Stimulated activated naive CD4-positive, alpha-beta T cell treated with Interleukin-2 at 50 U/mL for 16 hours (primary cell): ENCODE measurements at regions not wholly inside any gene's neighbourhood (a gene's known extent, or its start where the extent isn't known, plus 50 kb on each side); places are given as distances from the start of the nearest gene placed in this dataset.
"Not testable (repeated sequence)": the region's sequence is repeated elsewhere in the genome, so short reads cannot be mapped to it uniquely, and the experiment has no call there.

Experiments
- DNase-seq: peaks from one replicate; lab custom pipeline; 2025; lab: John Stamatoyannopoulos, UW

DNA sequence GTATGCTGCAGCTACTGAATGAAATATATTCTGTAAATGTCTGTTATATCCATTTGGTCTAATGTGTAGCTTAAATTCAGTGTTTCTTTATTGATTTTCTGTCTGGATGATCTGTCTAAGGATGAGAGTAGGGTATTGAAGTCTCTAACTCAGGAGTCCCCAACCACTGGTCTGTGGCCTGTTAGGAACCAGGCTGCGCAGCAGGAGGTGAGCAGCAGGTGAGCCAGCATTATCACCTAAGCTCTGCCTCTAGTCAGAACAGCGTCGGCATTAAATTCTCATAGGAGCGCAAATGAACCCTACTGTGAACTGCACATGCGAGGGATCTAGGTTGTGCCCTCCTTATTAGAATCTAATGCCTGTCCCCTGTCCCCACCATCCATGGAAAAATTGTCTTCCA, 329.7 kb upstream of the RGS6 start:
- no peak for DNase-seq

DNA sequence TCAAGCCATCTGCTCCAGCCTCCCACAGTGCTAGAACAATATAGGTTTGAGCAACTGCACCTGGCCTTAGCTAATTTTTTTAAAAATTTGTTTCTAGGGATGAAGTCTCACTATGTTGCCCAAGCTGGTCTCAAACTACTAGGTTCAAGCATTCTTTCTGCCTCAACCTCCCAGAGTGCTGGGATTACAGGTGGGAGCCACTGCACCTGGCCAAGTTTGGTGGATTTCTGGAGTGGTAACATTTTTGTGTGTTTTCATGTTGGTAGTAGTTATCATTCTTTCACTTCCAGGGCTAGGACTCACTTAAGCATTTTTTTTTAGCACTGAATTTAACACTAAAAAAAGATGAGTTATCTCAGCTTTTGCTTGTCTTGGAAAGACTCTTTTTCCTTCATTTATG, 328.0 kb upstream of the RGS6 start:
- no peak for DNase-seq

DNA sequence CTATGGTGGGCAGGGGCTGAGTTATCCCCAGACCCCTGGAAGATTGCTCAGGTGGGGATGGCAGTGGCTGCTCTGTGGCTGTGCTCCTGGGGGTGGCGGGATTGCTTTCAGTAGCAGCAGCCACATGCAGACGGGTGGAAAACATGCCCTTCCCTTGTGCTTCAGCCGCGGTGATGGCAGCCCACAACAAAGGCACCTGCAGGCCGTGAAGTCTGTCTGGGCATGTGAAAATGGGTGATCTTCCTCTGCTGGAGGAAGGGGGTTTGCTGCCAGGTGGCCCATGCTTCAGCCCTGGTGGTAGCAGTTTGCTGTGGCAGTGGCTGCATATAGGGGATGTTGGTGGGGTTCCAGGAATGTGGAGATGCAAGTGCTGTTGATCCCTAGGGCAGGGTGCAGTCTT, 326.2 kb upstream of the RGS6 start:
- no peak for DNase-seq

- DNase-seq, result no peak
These were observed 325.7 kb upstream of the RGS6 start for GRCh38 chr14:71606575-71606974.

GRCh38 chr14:71607056-71607455, 325.2 kb upstream of the RGS6 start:
- no peak for DNase-seq

- no peak for DNase-seq
These were observed 322.1 kb upstream of the RGS6 start for GRCh38 chr14:71610149-71610548.

- DNase-seq, result no peak
These were observed 321.4 kb upstream of the RGS6 start for GRCh38 chr14:71610797-71611196.

- no peak for DNase-seq
These were observed 319.1 kb upstream of the RGS6 start for GRCh38 chr14:71613168-71613567.

- no peak for DNase-seq
These were observed 316.2 kb upstream of the RGS6 start for GRCh38 chr14:71616013-71616412.

GRCh38 chr14:71618047-71618446, 314.2 kb upstream of the RGS6 start:
- DNase-seq, result no peak

- no peak for DNase-seq
These were observed 313.5 kb upstream of the RGS6 start for GRCh38 chr14:71618716-71619115.

DNA sequence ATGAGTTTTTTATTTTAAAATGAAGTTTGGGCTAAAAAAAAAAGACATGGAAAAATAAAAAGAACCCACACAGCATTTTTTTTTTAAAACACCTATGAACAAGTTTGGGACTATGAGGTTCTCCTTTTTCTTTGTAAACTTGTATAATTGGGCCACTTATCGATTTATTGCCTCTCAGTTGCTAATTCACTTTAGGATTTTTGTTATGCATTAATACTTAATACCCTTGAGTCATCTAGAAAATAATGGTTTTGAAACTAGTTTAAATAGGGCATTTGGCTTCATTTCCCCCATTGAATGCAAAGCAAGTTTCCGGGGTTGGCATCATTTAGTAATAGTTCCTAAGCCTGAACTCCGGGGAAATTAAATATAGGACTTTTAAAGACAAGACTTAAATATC, 312.8 kb upstream of the RGS6 start:
- DNase-seq, result no peak

- no peak for DNase-seq
These were observed 311.8 kb upstream of the RGS6 start for GRCh38 chr14:71620401-71620800.

DNA sequence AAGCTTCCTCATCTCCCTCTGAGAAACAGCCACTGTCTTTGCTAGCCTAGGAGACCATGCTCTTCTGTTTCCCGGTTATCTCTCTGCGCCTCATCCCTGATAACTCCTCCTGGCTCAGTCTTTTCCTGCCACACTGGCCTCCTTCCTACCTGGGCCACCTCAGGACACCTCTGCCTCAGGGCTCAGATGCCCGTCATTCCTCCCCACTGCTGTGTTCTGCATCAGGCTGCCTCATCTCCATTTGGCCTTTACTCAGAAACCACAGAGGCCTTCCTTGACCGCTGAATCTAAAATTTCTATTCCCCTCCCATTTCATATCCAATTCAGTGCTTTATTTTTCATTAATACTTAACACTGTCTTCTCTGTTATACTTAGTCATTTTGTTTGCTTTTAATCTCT, 311.0 kb upstream of the RGS6 start:
- DNase-seq, result no peak

DNA sequence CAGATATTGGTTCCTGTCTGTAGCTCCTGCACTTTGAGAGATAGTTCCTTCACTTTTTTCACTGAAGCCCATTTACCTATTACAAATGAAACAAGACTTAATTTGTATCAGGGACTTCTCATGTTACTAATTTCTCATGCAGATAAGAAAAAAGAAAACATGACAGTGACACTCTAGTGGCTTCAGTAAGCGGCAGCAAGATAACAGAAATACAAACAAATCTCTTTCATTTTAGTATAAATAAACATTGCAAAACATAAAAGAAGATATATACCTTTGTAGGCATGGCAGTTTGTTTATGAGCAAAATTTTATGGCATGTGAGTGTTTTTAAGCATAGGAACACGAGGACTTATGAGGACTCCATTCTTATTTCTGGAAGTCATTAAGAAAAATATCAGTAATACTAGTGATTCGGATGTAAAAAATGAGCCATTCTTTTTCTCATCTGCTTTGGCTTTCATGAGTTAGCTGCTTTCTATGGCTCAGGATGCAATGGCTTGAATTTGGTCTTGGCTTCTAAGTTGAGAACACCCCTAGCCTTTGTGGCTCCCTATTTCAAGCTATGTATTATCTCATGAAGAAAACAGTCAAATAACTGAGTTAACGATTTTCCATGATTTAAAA, 310.1 kb upstream of the RGS6 start:
- no peak for DNase-seq

DNA sequence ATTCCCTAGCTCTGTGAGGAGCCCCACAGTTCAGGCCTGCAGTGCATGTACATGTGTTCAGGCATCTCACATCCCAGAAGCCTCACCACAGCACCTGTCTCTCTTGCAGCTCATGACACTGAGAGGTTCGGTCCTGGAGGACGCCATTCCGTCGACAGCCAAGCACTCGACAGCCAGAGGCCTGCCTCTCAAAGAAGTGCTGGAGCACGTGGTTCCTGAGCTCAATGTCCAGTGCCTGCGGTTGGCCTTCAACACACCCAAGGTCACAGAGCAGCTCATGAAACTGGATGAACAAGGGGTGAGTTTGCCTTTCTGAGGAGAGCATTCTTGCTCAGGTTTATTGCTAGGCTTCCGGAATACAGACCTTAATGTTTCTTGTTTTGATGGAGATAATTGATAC, 308.3 kb upstream of the RGS6 start:
- DNase-seq, result no peak

- DNase-seq, result no peak
These were observed 307.1 kb upstream of the RGS6 start for GRCh38 chr14:71625175-71625574.

- no peak for DNase-seq
These were observed 306.1 kb upstream of the RGS6 start for GRCh38 chr14:71625891-71626701.

DNA sequence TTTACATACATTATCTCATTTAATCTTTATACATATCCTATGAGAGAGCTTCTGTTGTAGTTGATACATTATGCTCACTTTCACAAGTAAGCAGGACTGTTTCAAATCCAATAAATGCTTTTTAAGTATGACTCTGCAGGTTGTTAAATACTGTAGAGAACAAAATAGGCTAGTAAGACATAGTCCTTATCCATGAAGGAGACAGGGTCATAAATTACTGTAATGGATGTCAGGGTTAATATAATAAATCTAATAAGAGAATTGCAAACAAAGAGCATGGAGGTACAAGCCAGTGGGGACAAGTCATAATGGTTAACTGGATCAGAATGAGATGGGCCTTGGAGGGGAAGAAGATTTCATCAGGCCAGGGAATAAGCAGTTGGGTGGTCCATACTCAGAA, 303.8 kb upstream of the RGS6 start:
- no peak for DNase-seq

DNA sequence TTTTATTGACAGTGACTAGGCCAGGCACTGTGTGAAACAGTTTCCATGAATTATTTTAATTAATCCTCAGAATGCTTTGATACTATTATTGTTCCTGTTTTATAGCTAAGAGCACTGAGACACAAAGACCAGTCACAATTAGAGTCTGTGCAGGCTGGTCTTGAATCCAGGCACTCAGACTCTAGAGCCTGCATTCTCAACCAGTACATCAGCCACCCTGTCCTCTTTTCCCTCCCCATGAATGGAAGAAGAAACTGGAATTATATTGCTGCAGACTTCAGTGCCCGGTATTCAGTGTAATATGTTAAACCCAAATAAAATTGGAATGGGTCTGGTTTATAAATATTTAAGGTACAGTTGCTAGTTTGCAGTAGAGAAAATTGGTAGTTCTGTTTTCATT, 303.0 kb upstream of the RGS6 start:
- DNase-seq, result no peak

GRCh38 chr14:71629765-71630492, 302.3 kb upstream of the RGS6 start:
- DNase-seq, result no peak

DNA sequence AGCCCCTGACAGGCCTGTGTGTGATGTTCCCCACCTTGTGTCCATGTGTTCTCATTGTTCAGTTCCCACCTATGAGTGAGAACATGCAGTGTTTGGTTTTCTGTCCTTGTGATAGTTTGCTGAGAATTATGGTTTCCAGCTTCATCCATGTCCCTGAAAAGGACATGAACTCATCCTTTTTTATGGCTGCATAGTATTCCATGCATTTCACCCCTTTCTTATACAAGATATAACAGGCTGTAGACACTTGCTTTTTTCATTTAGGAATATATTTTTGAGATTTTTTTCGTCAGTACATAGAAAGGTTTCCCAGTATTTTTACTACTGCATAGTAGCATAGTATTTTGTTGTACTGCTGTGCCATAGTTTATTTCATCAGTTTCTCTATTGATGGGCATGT, 301.2 kb upstream of the RGS6 start:
- not testable (repeated sequence) for DNase-seq

- no peak for DNase-seq
These were observed 299.7 kb upstream of the RGS6 start for GRCh38 chr14:71632440-71632946.
